Stimulated activated CD8-positive, alpha-beta memory T cell treated with anti-CD3 and anti-CD28 coated beads, Interleukin-15, amount 100 ng/mL, for 4 hours (primary cell): ENCODE measurements at regions not wholly inside any gene's neighbourhood (a gene's known extent, or its start where the extent isn't known, plus 50 kb on each side); places are given as distances from the start of the nearest gene placed in this dataset.

Source experiments
- DNase-seq, 2 donors: peaks; one replicate each; pipeline ENCODE4 v3.0.0-alpha.2; 2020; ENCODE audit warnings: low read depth in 2 of 2

GRCh38 chr13:79671420-79671819, 190.5 kb downstream of the NDFIP2 start:
- DNase-seq, result no peak

DNA sequence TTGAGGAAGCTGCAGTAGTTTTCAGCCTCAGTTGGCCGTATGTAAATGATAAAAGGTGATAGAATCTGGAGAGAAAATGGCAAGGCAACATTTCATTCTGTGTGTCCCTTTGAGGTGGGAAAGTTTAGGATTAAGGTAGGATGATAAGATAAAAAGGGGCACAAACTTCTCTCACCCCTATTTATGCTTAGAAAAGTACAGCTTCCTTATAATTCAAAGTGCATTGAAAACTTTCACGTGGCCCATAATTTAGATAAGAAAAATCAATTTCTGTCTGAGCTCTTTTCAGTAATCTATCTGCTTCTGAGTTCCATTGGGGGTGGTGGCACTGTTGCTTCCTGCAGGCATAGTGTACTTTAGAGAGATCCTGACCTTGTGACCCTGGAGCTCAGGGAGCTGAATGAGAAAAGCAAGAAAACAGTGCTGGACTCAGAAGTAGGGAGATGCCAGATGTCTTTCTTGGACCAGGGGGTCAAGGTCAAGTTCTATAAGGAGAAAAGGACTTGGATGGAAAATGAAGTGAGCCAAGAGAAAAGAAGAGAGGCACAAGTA, 187.3 kb downstream of the NDFIP2 start:
- no peak for DNase-seq

DNA sequence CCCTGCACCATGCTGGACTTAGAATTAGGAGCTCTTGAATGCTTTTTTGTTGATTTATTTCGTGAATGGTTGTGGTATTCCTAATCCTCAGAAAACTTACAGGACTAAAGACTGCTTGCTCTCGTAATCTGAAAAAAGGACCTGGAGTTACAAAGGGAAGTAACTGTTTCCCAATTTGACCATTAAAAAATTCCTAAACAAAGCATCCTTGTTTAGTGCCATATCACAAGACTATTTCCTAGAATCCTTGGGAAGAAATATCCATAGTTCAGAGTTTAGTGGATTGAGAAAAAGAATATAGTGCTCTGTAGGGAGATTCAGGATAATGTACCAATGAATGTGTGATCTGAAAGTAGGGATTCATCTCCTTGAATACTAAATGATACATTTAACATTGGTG, 186.8 kb downstream of the NDFIP2 start:
- no peak for DNase-seq

GRCh38 chr13:79663977-79664636, 183.2 kb downstream of the NDFIP2 start:
- no peak for DNase-seq

GRCh38 chr13:79663435-79663834, 182.5 kb downstream of the NDFIP2 start:
- DNase-seq, result no peak

- no peak for DNase-seq
These were observed 181.9 kb downstream of the NDFIP2 start for GRCh38 chr13:79662882-79663281.

- DNase-seq, result no peak
These were observed 179.4 kb downstream of the NDFIP2 start for GRCh38 chr13:79660361-79660760.

DNA sequence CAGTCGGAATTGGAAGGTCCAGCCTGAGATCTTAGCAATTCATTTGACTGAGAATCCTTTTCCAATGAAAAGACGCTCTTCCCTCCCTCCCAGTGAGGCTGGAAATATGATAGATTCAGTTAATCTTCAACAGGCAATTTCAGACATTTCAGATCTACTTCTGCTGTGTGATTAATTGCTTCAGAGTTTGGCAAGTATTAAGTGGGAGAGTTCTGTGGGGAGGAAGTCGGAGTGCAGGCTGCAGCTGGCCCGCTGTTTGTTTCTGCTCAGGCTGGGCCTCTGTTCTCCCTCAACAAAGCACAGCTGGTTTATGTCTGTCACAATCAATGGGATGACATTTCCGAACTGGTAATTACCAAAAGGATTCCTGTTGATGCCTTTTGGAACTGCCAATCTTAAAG, 178.2 kb downstream of the NDFIP2 start:
- DNase-seq, result no peak

GRCh38 chr13:79658333-79658975, 177.5 kb downstream of the NDFIP2 start:
- no peak for DNase-seq

- DNase-seq, result no peak
These were observed 174.6 kb downstream of the NDFIP2 start for GRCh38 chr13:79655509-79655908.

DNA sequence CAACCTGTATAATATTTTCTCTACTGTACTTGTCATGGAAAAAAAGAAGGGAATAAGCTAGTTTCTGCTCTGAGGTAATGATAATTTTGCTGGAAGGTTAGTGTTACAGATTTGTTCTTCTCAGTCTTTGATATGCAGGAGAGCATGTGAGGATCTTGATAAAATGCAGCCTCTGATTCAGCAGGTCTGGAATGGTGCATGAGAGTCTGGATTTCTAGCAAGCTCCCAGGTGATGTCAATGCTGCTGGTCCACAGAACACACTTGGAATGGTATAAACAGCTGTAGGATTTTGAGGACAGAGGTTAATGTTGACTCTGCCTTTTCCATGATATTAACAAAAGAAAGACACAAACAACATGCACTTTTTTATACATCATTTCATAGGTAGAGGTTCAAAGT, 173.6 kb downstream of the NDFIP2 start:
- no peak for DNase-seq

GRCh38 chr13:79650688-79651087, 169.7 kb downstream of the NDFIP2 start:
- no peak for DNase-seq

DNA sequence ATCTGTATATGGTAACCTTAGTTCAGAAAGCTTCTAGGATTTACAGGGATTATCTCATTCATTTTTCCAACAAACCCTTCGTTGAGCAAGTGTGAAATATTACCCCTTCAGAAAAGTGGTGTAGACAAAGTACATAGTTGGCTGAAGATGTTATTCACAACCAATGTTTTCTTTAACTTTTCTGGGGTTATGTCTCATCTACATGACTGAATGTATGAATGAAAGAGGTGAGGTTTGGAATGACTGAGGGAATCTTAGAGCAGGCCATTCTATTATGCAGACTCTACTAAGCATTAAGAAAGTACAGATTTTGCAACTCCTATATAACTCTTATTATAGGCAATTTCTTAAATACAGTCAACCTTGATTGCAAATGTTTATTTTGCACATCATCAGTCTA, 167.2 kb downstream of the NDFIP2 start:
- DNase-seq, result no peak

GRCh38 chr13:79647533-79647932, 166.6 kb downstream of the NDFIP2 start:
- no peak for DNase-seq

DNA sequence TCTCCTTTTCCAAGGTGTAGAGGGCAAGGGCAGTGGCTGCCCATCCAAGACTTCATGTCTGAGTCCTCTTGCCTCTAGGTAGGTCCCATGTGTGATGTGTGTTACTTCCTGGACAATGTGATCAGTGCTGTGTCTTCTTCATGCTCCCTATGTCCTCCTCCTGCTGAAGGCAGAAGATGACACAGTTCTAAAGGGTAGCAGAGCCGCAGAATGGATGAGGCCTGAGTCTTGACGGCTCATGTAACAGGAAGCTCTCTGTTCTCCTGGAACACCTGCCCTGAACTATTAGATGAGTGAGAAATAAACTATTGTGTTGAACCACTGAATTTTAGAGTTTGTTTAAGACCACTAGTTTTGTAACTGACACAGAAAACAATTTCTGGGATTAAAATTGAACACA, 165.9 kb downstream of the NDFIP2 start:
- DNase-seq, result no peak

DNA sequence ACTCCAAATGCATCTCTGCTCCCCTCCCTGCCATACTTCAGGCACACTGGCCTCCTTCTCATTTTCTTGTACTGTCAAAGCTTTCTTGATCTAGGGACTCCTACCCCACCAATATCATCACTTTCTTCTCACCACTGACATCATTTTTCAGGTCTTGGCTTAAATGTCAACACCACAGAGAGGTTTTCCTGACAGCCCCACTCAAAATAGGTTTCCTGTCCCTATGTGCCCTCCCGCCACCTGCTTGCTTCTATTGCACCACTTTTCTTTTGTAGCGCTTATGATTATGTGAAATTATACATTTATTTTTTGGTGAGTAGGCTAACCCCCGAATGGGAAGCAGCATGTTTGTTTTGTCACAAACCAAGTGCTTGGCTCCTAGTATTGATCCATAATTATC, 164.6 kb downstream of the NDFIP2 start:
- no peak for DNase-seq

DNA sequence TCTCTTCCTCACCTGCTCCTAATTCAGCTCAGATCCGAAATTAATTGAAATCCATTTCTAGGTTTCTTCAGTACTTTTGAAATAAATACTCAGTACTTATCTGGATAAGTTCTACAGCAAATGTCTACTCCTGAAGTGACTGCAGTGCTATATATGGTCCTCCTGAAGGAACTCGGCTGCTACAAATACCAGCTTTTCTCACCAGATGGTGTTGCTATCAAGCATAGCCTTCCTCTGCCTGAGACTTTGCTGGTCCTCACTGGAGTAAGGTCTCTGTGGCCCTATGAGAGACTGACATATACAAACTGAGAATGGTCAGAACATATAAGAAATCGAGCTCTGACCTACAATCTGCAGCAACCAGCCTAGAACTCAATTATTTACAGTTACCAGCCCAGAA, 161.6 kb downstream of the NDFIP2 start:
- DNase-seq, result no peak

DNA sequence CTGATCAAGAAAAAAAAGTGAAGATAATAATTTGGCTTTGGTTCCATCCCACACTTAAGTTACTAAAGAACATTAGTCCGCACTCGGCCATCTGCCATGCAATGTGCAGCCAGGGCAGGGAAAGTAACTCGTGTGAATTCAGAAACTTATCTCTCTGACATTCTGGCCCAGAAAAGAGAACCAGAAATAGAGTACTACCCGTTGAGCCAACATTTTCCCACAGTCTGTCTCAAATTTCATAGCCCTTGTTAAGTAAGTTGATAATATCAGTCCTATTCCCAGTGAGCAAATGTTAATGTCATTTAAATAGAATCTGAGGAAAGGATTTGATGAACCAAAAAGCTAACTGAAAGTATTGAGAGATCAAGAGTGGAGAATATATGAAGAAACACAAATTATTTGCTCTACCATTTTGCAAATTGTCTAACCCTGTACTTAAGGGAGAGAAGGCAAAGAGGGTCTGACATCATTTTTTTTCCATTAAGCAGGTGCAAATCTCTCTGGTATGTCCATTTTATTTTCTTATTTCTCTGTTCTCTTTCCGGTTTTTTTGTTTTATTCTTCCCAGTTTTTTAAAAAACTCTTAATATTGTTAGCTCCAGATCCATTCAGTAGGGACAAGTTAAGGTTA, 156.3 kb downstream of the NDFIP2 start:
- DNase-seq, result no peak

DNA sequence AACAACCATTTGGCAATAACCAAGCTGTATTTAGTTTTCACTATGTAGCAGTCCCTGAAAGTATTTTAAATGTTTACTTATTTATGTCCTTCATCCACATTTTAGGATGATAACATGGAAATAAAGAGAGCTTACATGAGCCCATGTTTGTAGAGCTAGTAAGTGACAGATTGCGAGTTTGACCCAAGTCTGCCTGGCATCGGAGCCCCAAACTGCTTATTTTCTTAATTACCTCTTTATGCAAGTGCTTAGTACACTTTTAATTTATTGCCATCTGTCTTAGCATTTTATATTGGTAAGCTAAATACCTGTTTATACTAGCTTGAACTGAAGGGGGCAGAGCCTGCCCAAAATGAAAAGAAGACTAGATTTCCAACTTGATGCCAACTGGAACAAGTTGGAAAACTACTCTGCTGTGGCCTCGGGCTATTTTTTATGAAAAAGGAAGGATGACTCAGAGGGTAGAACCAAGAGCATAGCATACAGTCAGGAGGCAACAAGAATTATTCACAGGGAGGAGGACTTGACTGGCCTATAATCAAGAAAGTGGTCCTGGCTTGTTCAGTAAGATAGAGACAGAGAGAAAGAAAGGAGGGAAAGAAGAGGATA, 150.2 kb downstream of the NDFIP2 start:
- DNase-seq, result no peak

DNA sequence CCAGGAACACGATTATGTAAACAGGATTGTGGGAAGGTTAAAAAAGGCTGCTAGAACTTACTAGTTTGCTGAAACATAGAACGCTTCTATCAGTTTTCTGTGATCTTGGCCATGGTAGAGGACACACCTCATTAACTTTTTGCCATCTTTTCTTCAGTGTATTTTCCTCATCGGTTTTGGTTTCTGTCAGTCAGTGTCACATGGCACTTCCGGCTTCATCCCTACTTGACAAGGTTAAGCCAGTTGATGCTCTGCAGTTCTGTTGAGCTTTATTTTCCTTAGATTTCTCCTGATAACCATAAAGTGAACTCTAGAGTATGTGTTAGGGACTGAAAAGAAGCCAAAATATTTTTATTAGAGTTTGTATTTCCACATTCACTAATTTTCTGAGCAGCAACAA, 147.5 kb downstream of the NDFIP2 start:
- no peak for DNase-seq

GRCh38 chr13:79626924-79627323, 146.0 kb downstream of the NDFIP2 start:
- DNase-seq, result no peak

- DNase-seq, result no peak
These were observed 144.6 kb downstream of the NDFIP2 start for GRCh38 chr13:79625517-79625916.

DNA sequence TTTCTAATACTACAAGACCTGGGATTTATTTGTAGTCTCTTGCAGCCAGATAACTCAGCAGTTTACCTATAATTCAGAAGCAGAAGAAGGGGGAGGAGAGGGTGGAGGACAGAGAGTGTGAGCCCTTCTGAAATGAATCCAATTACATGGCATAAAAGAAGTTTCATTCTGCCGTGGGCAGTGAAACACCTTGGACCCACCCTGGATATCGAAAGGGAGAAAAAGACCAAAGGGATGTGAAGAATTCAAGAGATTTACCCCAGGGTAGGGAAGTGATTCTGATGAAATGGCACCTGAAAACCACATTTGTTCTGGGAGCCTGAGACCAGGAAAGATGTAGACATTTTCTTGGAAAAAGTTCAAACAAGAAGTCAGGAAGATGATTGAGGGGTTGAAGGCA, 140.9 kb downstream of the NDFIP2 start:
- no peak for DNase-seq
